ENCODE measurements at regions not wholly inside any gene's neighbourhood (a gene's known extent, or its start where the extent isn't known, plus 50 kb on each side); places are given as distances from the start of the nearest gene placed in this dataset.

- DNase-seq (ENCODE audit: low read depth), result no peak
- H3K4me3 ChIP-seq (ENCODE audit: low read depth, low read length), result no peak overlapping the region
- TF ChIP-seq CTCF (IDR thresholded peaks at IDR 0.05; ENCODE audit: insufficient read depth, low read length), result no peak
These were observed 282.2 kb downstream of the NEBL start for GRCh38 chr10:20614911-20615310.

- DNase-seq (ENCODE audit: low read depth), result no peak
- no peak overlapping the region for H3K4me3 ChIP-seq (ENCODE audit: low read depth, low read length)
- TF ChIP-seq CTCF (IDR thresholded peaks at IDR 0.05; ENCODE audit: insufficient read depth, low read length), result no peak
These were observed 288.6 kb downstream of the NEBL start for GRCh38 chr10:20608503-20608902.

GRCh38 chr10:20606985-20607384 is 290.1 kb downstream of the NEBL start:
- DNase-seq (ENCODE audit: low read depth), result no peak
- H3K4me3 ChIP-seq (ENCODE audit: low read depth, low read length), result no peak overlapping the region
- TF ChIP-seq CTCF (IDR thresholded peaks at IDR 0.05; ENCODE audit: insufficient read depth, low read length), result no peak

- no peak overlapping the region for H3K4me3 ChIP-seq (ENCODE audit: low read depth, low read length)
- no peak for TF ChIP-seq CTCF (IDR thresholded peaks at IDR 0.05; ENCODE audit: insufficient read depth, low read length)
- no peak for DNase-seq (ENCODE audit: low read depth)
These were observed 295.1 kb downstream of the NEBL start for GRCh38 chr10:20601941-20602461.

- TF ChIP-seq CTCF (IDR thresholded peaks at IDR 0.05; ENCODE audit: insufficient read depth, low read length), result no peak
- no peak overlapping the region for H3K4me3 ChIP-seq (ENCODE audit: low read depth, low read length)
- peak; percentile 70 for DNase-seq (ENCODE audit: low read depth)
These were observed 298.5 kb downstream of the NEBL start for GRCh38 chr10:20598590-20598989.

- no peak overlapping the region for H3K4me3 ChIP-seq (ENCODE audit: low read depth, low read length)
- peak; percentile 37 for DNase-seq (ENCODE audit: low read depth)
- no peak for TF ChIP-seq CTCF (IDR thresholded peaks at IDR 0.05; ENCODE audit: insufficient read depth, low read length)
These were observed 300.2 kb downstream of the NEBL start for GRCh38 chr10:20596911-20597310.

GRCh38 chr10:20596065-20596755 is 300.9 kb downstream of the NEBL start:
- no peak overlapping the region for H3K4me3 ChIP-seq (ENCODE audit: low read depth, low read length)
- DNase-seq (ENCODE audit: low read depth), result peak; percentile 38
- TF ChIP-seq CTCF (IDR thresholded peaks at IDR 0.05; ENCODE audit: insufficient read depth, low read length), result no peak
